GM12891 (cell line): ENCODE measurements at regions not wholly inside any gene's neighbourhood (a gene's known extent, or its start where the extent isn't known, plus 50 kb on each side); places are given as distances from the start of the nearest gene placed in this dataset.

Source experiments
- POLR2A ChIP-seq: IDR thresholded peaks from 2 replicates; pipeline ENCODE4 v1.6.1; 2011; ENCODE audit warnings: low read depth, low read length, control low read depth
- POLR2AphosphoS5 ChIP-seq: IDR thresholded peaks from 2 replicates; pipeline ENCODE4 v1.6.1; 2011; ENCODE audit warnings: low read depth, low read length, control low read depth
- TAF1 ChIP-seq: IDR thresholded peaks from 2 replicates; pipeline ENCODE4 v1.6.1; 2011; ENCODE audit warnings: low read depth, low read length, control low read depth

DNA sequence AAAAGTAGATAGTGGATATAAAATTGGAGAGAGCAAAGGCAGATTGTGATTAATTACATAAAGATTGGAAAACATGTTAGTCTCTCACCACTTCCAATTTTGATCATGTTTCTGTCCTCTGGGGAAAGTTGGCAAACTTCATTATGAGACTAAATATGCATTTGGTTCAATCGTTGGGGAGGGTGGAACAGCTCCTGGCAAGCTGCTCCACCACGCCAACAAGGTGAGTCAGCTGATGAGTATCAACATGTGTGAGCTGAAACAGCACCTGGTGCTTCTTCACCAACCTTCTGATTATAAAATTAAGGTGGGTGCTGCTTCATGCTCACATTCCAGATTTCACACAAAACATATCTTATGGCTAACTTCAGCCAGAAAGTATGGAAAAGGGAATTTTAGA is 1784.6 kb downstream of the SLITRK5 start:
- TF ChIP-seq POLR2AphosphoS5 (no peak), POLR2A (no peak), TAF1 (no peak)
